Left cardiac atrium (tissue), 4 donors: ENCODE measurements at regions not wholly inside any gene's neighbourhood (a gene's known extent, or its start where the extent isn't known, plus 50 kb on each side); places are given as distances from the start of the nearest gene placed in this dataset.
"Not testable (repeated sequence)": the region's sequence is repeated elsewhere in the genome, so short reads cannot be mapped to it uniquely, and the experiment has no call there.

Experiments
- ATAC-seq, 2 donors: fragments of 200-7000 bp; cut with Tn5 transposase; one replicate each; pipeline ENCODE4 v1.9.1; 2020; ENCODE audit warnings: mild to moderate bottlenecking in 2 of 2, moderate library complexity in 2 of 2
- DNase-seq: peaks from one replicate; pipeline ENCODE4 v3.0.0-alpha.2; 2020
- intact Hi-C, 2 donors: fragments of 100-400 bp; cut with DNase I; formaldehyde crosslinking; loops; one replicate each; pipeline versions ENCODE4 v1.14.1 to v1.15.1; 2022 to 2023
- donor health status: DM: no; HTN: yes; CAD: no.
- donor health status: DM: no; HTN: yes; CAD: no; lungs with severe emphysema.
- donor health status: DM: yes; HTN: yes; CAD: no.
- donor health status: Dilated cardiomyopathy.

DNA sequence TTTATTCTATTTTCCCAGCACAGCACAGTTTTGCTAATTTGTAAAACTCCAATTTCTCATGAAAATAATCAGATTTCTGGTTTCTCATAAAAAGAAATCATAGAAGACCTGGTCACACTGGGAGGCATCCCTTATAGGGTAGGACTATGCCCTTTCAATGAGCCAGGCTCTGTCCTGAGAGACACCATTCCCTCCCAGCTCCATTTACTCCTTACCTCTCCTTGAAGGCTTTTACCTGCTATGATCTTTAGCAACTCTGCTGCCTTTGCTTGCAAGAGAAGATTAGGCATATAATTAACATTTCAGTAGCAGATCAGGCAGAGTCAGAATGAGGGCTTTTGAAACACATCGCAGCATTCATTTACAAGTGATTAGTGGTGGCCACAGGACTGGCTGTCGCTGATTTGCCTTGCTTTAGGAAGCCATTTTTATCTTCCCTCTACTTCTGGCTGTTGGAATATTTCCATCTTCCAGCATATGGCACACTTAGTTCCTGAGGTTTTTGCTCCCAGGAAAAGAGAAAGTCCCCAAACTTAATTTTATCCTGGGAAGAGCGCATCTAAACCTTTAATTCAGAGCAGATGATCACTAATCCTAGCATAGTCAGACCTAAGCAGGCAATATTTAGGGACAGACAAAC, 196.9 kb downstream of the SPATA31A1 start:
- DNase-seq, intact Hi-C loops, ATAC-seq: not testable (repeated sequence)

DNA sequence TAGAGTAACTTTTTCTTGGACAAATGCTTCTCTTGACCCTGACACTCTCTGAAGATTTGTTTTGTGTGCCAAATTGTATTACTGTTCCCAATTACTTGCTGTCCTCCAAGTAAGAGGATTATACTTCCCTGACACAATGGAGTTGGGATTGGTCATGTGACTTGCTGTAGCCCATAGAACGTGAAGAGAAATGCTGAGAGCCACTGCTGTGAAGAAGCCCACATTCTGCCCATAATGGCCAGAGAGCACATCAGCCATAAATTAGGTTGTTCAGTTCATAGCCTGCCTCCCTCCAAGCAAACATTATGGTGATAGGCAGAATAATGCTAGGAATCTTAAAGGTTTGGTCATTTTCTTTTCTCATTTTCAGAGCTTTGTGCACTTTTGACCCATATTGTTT, 198.9 kb downstream of the SPATA31A1 start:
- intact Hi-C loops, ATAC-seq, DNase-seq: not testable (repeated sequence)

DNA sequence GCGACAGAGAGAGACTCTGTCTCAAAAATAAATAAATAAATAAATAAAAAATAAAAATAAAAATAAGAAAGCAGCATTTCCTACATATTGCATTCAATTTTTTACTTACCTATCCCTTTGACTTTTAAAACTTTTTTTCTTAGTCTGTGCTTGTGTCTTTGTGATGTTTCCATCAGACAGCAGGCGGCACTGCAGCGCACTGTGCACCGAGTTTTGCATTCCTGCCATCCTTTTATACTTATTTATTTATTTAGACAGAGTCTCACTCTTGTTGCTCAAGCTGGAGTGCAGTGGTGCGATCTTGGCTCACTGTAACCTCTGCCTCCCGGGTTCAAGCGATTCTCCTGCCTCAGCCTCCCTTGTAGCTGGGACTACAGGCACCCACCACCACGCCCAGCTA, 203.9 kb downstream of the SPATA31A1 start:
- ATAC-seq, intact Hi-C loops: not testable (repeated sequence)
- peak; percentile 37 for DNase-seq

DNA sequence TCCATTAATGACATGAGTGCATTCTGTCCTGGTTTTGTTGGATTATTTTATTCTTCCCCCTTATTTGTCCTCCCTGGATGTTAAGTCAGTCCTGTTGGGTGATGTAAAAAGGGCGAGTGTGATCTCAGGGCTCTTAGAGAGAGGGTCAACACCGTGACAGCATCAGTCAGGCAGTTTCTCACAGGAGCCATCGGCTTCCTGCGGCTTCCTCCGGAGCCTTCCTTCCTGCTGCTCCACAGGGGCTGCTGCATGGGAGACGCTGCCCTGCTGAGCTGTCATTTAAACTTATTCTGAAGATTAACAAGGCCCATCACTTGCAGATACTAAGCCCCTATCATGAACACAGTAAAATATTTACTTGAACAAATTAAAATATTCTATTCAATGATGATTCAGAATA, 211.3 kb downstream of the SPATA31A1 start:
- ATAC-seq, intact Hi-C loops, DNase-seq: not testable (repeated sequence)

DNA sequence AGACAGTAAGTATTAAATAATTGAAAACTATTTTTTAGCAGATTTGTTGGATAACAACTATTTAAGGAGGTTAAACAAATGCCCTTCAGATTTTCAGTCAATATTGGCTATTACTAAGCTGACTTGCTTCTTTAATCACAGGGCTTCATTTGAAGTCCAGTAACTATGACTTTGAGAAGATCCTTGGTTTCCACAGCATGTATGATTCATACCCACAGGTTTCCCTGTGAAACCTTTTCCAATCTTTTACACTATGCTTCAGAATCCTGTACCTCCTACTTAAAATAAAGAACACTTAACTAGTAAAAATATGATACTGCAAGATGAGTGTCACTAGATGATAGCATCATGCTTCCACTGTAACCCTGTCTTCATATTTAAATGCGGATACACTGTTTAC, 211.9 kb downstream of the SPATA31A1 start:
- intact Hi-C loops, DNase-seq, ATAC-seq: not testable (repeated sequence)

DNA sequence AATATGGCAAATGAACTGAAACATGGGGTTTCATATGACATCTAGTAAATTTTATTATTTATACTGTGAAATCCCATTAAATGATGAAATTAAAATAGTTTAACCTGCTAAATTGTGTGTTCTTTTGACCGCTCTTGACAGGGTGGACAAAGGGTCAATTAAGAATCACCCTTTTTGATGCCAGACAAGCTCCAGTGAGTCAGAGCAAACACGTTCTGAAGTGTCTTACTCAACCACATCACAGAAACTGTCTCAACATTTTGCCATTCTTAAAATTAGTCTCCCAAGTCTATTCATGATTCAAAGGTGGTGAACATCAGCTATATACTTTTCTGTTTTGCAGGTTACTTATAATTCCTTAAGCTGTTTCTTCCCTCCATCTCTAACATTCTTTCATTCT, 213.4 kb downstream of the SPATA31A1 start:
- DNase-seq, intact Hi-C loops, ATAC-seq: not testable (repeated sequence)

DNA sequence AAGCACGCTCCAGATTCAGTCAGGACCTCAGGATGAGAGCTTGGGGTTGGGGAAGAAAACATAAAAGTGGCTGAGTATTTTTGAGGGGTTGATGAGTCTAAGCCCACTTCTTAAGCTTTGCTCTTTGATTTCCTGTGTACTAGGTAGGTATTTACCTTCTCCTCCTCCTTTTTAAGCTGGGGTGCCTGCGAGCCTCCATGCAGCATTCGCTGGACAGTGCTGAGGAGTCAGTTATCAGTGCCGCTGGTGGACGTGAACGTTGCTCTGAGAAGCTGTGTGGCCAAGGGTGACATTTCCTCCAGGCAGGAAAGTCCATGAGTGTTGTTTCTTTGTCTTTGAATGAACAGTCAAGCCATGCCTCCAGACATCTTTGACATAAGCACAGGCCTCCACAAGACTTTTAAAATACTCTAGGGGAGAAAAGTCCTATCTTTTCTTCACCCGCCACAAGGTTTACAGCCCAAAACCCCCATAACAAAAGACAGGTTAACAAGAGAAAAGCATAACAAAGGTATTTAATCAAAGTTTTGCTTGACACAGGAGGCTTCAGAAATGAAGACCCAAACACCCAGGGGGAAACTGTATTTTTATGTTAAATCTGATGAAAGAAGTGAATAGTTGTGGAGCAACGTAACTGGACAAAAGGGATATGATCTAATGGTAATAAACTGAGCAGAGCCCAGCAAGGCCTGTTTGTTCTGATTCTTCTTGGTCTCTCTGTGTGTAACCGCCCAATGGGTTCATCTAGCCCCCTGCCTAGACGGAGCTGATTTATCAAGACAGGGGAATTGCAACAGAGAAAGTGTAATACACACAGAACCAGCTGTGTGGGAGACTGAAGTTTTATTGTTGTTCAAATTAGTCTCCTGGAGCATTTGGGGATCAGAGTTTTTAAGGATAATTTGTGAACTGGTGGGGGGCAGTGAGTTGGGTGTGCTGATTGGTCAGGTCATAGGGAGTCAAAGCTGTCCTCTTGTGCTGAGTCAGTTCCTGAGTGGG, 217.9 kb downstream of the SPATA31A1 start:
- intact Hi-C loops, DNase-seq, ATAC-seq: not testable (repeated sequence)

DNA sequence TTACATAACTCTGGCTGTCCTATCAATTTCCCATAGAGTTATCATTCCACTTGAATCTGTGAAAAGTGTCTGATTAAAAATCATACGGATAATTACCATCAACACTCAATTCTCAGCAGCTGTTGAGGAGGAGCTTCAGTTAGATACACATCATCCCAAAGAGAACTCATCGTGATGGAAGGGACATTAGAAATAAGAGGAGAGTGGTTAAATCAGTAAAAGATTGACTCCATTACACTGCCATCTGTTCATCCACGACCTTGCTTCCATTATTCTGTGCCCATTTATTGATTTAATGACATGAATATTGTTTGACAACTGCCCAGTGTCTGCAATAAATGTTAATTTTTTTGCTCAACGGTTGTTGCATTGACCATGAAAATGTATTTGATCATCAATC, 223.5 kb downstream of the SPATA31A1 start:
- intact Hi-C loops, DNase-seq, ATAC-seq: not testable (repeated sequence)

DNA sequence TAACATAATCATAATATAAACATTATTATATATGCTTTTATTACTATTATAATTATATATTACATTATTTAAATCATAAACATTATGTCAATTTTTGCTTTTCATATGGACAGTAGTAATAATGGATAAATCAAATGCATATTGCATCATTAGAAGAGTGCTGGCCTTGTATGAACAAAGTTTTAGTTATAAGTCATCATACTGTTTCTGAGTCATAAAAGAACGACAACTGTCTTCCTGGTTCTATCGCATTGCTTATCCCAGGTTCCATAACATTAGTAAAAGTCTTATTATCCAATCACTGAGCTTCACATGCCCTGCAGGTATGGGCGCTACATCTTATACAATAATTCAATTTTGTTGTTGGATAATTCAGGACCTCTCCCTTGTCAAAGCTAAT, 225.8 kb downstream of the SPATA31A1 start:
- ATAC-seq, DNase-seq, intact Hi-C loops: not testable (repeated sequence)

DNA sequence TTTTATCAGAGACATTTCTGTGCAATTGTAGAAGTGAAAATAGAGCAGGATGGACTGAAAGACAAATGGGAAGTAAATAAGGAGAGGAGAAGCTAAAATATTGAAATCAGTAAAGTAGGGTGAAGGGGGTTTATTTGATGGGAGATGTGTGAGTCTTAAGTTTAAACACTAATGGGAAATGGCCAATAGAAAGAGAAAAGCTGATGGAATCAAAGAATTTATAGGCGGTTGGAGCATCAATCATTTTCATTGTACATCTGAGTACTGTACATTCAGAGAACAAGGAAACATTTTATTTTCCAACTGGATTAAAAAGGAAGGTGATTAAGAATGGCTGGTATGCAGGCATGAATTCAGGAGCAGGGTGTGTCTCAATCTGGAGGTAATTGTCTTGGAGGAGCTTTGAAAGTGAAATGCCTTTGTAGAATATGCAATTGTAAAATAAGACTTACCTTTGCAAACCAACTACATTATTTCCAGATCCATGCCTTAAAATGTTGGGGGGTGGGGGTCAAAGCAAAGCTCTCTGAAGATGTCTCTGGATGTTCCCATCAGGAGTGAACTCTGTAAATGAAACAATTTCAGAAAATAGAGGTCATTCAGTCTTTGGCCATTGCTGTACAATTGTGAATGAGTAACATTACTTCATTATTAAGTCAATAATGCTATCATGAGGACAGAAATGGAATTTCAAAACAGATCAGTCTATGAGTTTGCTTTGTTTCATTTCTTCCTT, 227.4 kb downstream of the SPATA31A1 start:
- ATAC-seq, intact Hi-C loops, DNase-seq: not testable (repeated sequence)

DNA sequence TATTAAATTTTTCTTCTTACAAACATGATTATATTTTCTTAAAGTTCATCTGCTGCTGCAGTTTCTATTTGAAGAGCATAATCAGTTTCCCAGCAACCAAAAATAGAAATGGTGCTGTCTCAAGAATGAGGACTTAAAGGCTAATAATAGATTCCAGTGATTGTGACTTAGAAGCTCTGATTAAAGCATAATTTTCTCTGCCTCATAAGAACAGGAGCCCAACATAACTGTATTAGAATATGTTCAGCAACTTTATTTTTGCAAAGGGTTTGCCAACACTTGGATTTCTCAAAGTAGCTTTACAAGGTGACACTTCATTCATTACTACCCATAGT, 227.9 kb downstream of the SPATA31A1 start:
- ATAC-seq, intact Hi-C loops, DNase-seq: not testable (repeated sequence)

DNA sequence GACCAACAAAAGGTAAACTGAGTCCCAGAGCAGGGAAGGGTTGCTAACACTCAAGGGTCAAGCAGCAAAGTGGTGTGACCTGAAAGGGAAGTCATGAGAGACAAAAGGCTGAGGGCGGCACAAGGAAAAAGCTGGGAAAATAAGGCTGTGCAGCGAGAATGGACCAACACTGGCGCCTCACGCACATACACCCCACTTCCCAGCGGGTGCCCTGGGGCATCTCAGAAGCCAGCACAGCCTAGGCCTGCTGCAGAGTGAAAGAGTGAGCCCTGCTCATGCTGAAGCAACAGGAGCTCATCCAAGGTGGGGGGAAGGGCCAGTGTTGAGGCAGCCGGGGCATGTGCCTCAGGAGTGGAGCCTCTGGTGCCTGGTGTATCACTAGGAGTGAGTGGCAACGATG, 229.8 kb downstream of the SPATA31A1 start:
- ATAC-seq, intact Hi-C loops, DNase-seq: not testable (repeated sequence)

DNA sequence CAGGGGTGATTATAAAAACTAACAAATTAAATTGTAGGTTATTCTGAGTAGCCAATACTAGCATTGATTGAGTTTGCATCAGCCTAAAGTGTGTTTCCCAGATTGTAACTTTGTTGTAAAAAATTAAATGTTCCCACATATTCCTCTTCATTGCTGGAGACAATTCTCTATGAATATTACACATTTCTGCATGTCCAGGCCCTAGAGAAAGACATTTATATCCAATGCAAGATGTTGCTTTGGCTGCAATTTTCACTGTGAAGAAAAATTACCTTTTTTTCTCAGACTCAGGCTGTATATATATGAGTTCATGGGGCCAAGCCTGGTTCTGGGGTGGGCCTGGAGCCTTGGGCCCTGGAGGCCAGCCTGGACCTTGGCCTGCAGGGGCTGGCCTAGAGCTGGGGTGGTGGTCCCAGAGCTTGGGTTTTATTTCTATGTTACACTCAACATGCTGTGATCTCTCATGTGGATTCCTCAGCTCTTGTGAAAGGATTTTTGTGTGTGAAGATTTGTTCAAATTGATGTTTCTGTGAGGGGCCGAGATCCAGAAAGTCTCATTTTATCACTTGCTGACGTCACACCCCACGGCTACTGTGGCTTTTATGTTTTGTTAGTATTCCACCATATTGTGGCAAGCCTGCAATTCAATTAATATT, 232.5 kb downstream of the SPATA31A1 start:
- DNase-seq, result no peak
- intact Hi-C loops, result no loop called here
- ATAC-seq, result peak in 1 of 2 donors; percentile 33

DNA sequence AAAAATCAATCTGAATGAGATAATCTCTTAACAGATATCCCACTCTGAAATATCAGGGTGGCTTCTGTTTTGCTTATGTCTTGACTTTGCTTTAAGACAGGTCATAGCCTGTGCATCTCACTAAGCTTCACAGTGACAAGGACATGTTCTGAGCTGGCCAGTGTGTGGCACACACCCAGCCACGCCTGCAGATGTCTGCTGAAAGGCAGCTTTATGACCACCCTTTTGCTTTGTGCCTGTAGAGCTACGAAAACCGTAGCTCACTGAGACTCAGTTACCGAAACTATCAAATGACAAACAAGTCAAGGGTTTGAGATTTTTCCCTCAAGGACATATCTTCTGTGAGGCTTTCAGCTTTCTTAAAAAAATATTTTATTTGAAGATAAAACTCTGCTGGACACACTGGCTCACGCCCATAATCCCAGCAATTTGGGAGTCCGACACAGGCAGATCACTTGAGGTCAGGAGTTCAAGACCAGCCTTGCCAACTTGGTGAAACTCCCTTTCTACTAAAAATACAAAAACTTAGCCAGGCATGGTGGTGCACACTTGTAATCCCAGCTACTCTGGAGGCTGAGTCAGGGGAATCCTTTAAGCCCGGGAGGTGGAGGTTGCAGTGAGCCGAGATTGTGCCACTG, 233.2 kb downstream of the SPATA31A1 start:
- ATAC-seq (peak; percentile 23 to 65), DNase-seq (no peak)
- intact Hi-C loops, result no loop called here

DNA sequence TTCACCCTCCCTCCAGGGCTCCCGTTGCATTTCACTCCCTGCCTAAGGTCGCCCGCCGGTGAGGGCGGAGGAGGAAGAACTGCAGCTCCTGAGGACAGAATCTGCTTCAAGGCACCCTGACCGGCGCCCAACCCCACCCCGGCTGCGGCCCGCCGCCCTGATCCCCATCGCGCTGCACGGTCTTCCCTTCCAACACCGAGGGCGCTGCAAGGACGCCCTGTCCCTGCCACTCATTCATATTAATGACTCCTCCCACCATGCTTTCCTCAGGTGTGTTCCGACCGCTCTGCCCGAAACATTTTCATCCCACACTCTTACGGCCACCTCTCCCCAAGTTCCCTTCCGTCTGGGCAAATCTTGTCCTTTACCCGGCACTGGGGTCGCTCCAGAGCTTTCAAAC, 248.6 kb downstream of the SPATA31A1 start:
- ATAC-seq, intact Hi-C loops, DNase-seq: not testable (repeated sequence)

DNA sequence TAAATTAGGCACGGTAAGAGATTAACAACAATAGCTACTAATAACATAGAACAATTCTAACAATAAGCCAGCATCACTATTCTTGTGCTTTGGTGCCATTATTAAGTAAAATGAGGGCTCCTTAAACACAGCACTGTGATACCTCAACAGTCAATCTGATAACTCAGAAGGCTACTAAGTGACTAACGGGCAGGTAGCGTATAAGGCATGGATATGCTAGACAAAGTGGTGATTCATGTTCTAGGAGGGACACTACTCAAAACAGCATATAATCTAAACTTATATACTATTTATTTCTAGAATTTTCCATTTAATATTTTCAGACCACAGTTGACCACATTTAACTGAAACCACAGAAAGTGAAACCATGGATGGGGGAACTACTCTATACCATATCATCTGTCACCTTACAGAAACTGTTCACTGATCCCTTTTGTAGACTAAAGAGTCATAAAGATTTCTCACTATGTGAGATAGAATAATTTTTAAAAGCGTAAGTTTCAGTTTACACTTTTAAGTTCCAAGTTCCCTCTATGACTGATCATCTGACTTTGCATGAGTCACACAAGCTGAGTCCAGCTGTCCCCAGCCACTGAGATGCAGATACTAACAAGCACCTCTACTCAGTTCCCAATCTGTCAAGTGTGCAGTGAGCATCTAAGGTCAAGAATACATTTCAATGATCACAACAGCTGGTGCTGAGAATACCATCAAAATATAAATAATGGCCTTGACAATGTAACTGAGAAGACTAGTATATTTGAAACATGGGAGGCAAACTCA, 256.2 kb downstream of the SPATA31A1 start:
- intact Hi-C loops, DNase-seq: not testable (repeated sequence)
- peak in 1 of 2 donors; percentile 47 for ATAC-seq

DNA sequence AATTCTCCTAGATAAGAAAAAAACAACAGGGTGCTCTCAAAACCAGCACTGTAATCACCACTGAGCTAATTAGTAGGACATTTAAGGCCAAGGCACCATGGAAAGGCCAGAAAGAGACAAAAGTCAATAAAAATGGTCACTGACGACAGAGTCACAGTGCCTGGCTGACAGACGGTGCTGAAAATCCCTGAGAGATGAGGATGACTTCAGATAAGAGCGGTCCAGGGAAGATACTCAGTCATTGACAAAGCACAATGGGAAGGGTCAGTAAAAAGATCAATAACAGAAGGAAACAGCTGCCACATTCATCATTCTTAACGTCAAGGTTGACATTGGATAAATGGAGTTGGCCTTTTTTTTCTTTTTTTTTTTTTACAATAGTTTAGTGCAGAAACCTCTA, 261.0 kb downstream of the SPATA31A1 start:
- intact Hi-C loops, ATAC-seq: not testable (repeated sequence)

More for the DNA sequence above, 261.0 kb downstream of the SPATA31A1 start:
- not testable (repeated sequence) for DNase-seq
